Endodermal cell (in vitro differentiated cells): ENCODE measurements at regions not wholly inside any gene's neighbourhood (a gene's known extent, or its start where the extent isn't known, plus 50 kb on each side); places are given as distances from the start of the nearest gene placed in this dataset.

Experiments
- DNase-seq: peaks from one replicate; pipeline ENCODE4 v3.0.0-alpha.2; 2017
- H3K27ac ChIP-seq: 2 replicates; pipeline ENCODE4 v1.5.1; 2013; ENCODE audit warnings: mild to moderate bottlenecking, low read depth, low read length, moderate library complexity
- H3K27me3 ChIP-seq: 2 replicates; pipeline ENCODE4 v1.6.1; 2013; ENCODE audit warnings: mild to moderate bottlenecking, low read length, moderate library complexity; ENCODE audit not compliant: insufficient read depth, control insufficient read depth, poor library complexity, severe bottlenecking
- H3K36me3 ChIP-seq: 2 replicates; pipeline ENCODE4 v1.7.0; 2013; ENCODE audit warnings: mild to moderate bottlenecking, low read length, moderate library complexity; ENCODE audit not compliant: control insufficient read depth, insufficient read depth
- H3K4me1 ChIP-seq: one replicate; pipeline ENCODE4 v1.7.0; 2013; ENCODE audit warnings: low read length; ENCODE audit not compliant: control insufficient read depth, insufficient read depth
- H3K4me3 ChIP-seq: 2 replicates; pipeline ENCODE4 v1.5.1; 2013; ENCODE audit warnings: mild to moderate bottlenecking, low read length, moderate library complexity
- H3K9ac ChIP-seq: 2 replicates; pipeline ENCODE4 v1.6.1; 2013; ENCODE audit warnings: mild to moderate bottlenecking, low read length, moderate library complexity; ENCODE audit not compliant: poor library complexity, severe bottlenecking; ENCODE audit errors: extremely low read depth
- H3K9me3 ChIP-seq: 2 replicates; pipeline ENCODE4 v1.6.1; 2013; ENCODE audit warnings: mild to moderate bottlenecking, low read length, moderate library complexity; ENCODE audit not compliant: control insufficient read depth
- H3K27ac Mint-ChIP-seq: 2 replicates; pipeline ENCODE4 v1.8.0; 2020; ENCODE audit warnings: mixed read lengths
- H3K27me3 Mint-ChIP-seq: 2 replicates; pipeline ENCODE4 v1.8.0; 2021; ENCODE audit warnings: mild to moderate bottlenecking, mixed read lengths; ENCODE audit not compliant: insufficient read depth
- H3K36me3 Mint-ChIP-seq: 2 replicates; pipeline ENCODE4 v1.8.0; 2020; ENCODE audit warnings: low read depth, mixed read lengths
- H3K4me1 Mint-ChIP-seq: 2 replicates; pipeline ENCODE4 v1.8.0; 2020; ENCODE audit warnings: mixed read lengths
- H3K4me3 Mint-ChIP-seq: 2 replicates; pipeline ENCODE4 v1.8.0; 2020; ENCODE audit warnings: mild to moderate bottlenecking, moderate library complexity, mixed read lengths
- H3K9me3 Mint-ChIP-seq: 2 replicates; pipeline ENCODE4 v1.8.0; 2020; ENCODE audit warnings: mild to moderate bottlenecking, mixed read lengths
- WGBS, 2 experiments: methylation state at CpG; one replicate each; pipeline versions ENCODE4 v1.1.5 to v1.1.7; 2013; ENCODE audit warnings: missing lambda C conversion rate in 2 of 2, mixed read lengths in 1 of 2; ENCODE audit not compliant: insufficient coverage in 1 of 2, insufficient read length in 1 of 2; 5-methylcytosine and 5-hydroxymethylcytosine counted together
- TF ChIP-seq, protein P1 (sequence below): fragments of 200-600 bp; sonication (generic); conservative IDR thresholded peaks from 2 replicates; pipeline ENCODE4 v1.5.0; 2021; ENCODE audit warnings: antibody characterized with exemption, mild to moderate bottlenecking

- H3K4me1 ChIP-seq: no peaks in the 10 kb centered on the region
- H3K36me3 ChIP-seq: no peaks in the 10 kb centered on the region
- peak; percentile 16 for DNase-seq
- no peak overlapping the region for H3K4me3 ChIP-seq
- H3K27me3 ChIP-seq: no peaks in the 10 kb centered on the region
- peaks cover 13% of the 10 kb centered on the region for H3K9me3 Mint-ChIP-seq
- no peak overlapping the region for H3K27ac ChIP-seq
- WGBS, 2 experiments: 81 to 86% methylated on average over 8 to 10 of the region's 10 CpGs
- H3K27ac Mint-ChIP-seq: no peak overlapping the region
- peaks cover 9% of the 10 kb centered on the region for H3K27me3 Mint-ChIP-seq
- TF ChIP-seq, protein P1, sequence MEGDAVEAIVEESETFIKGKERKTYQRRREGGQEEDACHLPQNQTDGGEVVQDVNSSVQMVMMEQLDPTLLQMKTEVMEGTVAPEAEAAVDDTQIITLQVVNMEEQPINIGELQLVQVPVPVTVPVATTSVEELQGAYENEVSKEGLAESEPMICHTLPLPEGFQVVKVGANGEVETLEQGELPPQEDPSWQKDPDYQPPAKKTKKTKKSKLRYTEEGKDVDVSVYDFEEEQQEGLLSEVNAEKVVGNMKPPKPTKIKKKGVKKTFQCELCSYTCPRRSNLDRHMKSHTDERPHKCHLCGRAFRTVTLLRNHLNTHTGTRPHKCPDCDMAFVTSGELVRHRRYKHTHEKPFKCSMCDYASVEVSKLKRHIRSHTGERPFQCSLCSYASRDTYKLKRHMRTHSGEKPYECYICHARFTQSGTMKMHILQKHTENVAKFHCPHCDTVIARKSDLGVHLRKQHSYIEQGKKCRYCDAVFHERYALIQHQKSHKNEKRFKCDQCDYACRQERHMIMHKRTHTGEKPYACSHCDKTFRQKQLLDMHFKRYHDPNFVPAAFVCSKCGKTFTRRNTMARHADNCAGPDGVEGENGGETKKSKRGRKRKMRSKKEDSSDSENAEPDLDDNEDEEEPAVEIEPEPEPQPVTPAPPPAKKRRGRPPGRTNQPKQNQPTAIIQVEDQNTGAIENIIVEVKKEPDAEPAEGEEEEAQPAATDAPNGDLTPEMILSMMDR: no peak
- H3K4me1 Mint-ChIP-seq: no peaks in the 10 kb centered on the region
- no peaks in the 10 kb centered on the region for H3K9me3 ChIP-seq
- no peak overlapping the region for H3K4me3 Mint-ChIP-seq
- no peak overlapping the region for H3K9ac ChIP-seq
- H3K36me3 Mint-ChIP-seq: no peaks in the 10 kb centered on the region
Measured at GRCh38 chr7:155986497-155987160, 174.4 kb upstream of the SHH start.

- Histone ChIP-seq H3K4me1 (no peaks in the 10 kb centered on the region), H3K36me3 (no peaks in the 10 kb centered on the region), H3K27me3 (no peaks in the 10 kb centered on the region), H3K9me3 (no peaks in the 10 kb centered on the region), H3K4me3 (no peak overlapping the region), H3K27ac (no peak overlapping the region), H3K9ac (no peak overlapping the region)
- no peaks in the 10 kb centered on the region for H3K4me1 Mint-ChIP-seq
- peaks cover 10% of the 10 kb centered on the region for H3K27me3 Mint-ChIP-seq
- no peaks in the 10 kb centered on the region for H3K36me3 Mint-ChIP-seq
- DNase-seq: peak; percentile 17
- TF ChIP-seq, protein P1: no peak
- no peak overlapping the region for H3K4me3 Mint-ChIP-seq
- no peak overlapping the region for H3K27ac Mint-ChIP-seq
- 68 to 85% methylated on average over 5 to 12 of the region's 12 CpGs for WGBS, 2 experiments
- peaks cover 13% of the 10 kb centered on the region for H3K9me3 Mint-ChIP-seq
Measured at GRCh38 chr7:155985518-155986250, 173.4 kb upstream of the SHH start.

GRCh38 chr7:155984609-155985405 is 172.5 kb upstream of the SHH start:
- H3K4me3 Mint-ChIP-seq: no peak overlapping the region

More at GRCh38 chr7:155984609-155985405, 172.5 kb upstream of the SHH start:
- Histone ChIP-seq H3K36me3 (no peaks in the 10 kb centered on the region), H3K4me3 (no peak overlapping the region), H3K9ac (no peak overlapping the region), H3K27me3 (no peaks in the 10 kb centered on the region), H3K9me3 (no peaks in the 10 kb centered on the region), H3K27ac (no peak overlapping the region), H3K4me1 (no peaks in the 10 kb centered on the region)
- Mint-ChIP-seq H3K27me3 (peaks cover 15% of the 10 kb centered on the region), H3K27ac (no peak overlapping the region), H3K4me1 (no peaks in the 10 kb centered on the region), H3K9me3 (peaks cover 9% of the 10 kb centered on the region), H3K36me3 (no peaks in the 10 kb centered on the region)
- DNase-seq: peak; percentile 32
- 90 to 93% methylated on average over 10 to 15 of the region's 15 CpGs for WGBS, 2 experiments
- TF ChIP-seq, protein P1: no peak
